ENCODE measurements at regions not wholly inside any gene's neighbourhood (a gene's known extent, or its start where the extent isn't known, plus 50 kb on each side); places are given as distances from the start of the nearest gene placed in this dataset.
"Not testable (repeated sequence)": the region's sequence is repeated elsewhere in the genome, so short reads cannot be mapped to it uniquely, and the experiment has no call there.

- no peak for DNase-seq
Measured at GRCh38 chr13:105838231-105838630, 697.2 kb downstream of the EFNB2 start.

GRCh38 chr13:105837295-105837694 is 698.2 kb downstream of the EFNB2 start:
- DNase-seq: not testable (repeated sequence)

GRCh38 chr13:105830821-105831220 is 704.6 kb downstream of the EFNB2 start:
- DNase-seq: no peak

- DNase-seq: peak in 1 of 3 experiments; percentile 13
Measured at GRCh38 chr13:105827111-105827809, 708.2 kb downstream of the EFNB2 start.

GRCh38 chr13:105825071-105825470 is 710.4 kb downstream of the EFNB2 start:
- no peak for DNase-seq

- DNase-seq: no peak
Measured at GRCh38 chr13:105821337-105821736, 714.1 kb downstream of the EFNB2 start.

- no peak for DNase-seq
Measured at GRCh38 chr13:105820415-105820814, 715.0 kb downstream of the EFNB2 start.

- no peak for DNase-seq
Measured at GRCh38 chr13:105817498-105817897, 718.0 kb downstream of the EFNB2 start.

- DNase-seq: peak; percentile 23 to 80 (median 42)
Measured at GRCh38 chr13:105816994-105817393, 718.5 kb downstream of the EFNB2 start.

- no peak for DNase-seq
Measured at GRCh38 chr13:105814902-105815250, 720.6 kb downstream of the EFNB2 start.

- DNase-seq: peak in 2 of 3 experiments; percentile 69 to 91
Measured at GRCh38 chr13:105814219-105814901, 721.1 kb downstream of the EFNB2 start.

- DNase-seq: no peak
Measured at GRCh38 chr13:105806628-105806920, 728.9 kb downstream of the EFNB2 start.

- DNase-seq: no peak
Measured at GRCh38 chr13:105805892-105806627, 729.4 kb downstream of the EFNB2 start.

- DNase-seq: no peak
Measured at GRCh38 chr13:105804561-105805190, 730.8 kb downstream of the EFNB2 start.

- no peak for DNase-seq
Measured at GRCh38 chr13:105799155-105799554, 736.3 kb downstream of the EFNB2 start.

GRCh38 chr13:105798541-105798940 is 736.9 kb downstream of the EFNB2 start:
- no peak for DNase-seq

GRCh38 chr13:105796081-105796480 is 739.4 kb downstream of the EFNB2 start:
- no peak for DNase-seq

GRCh38 chr13:105790923-105791322 is 744.5 kb downstream of the EFNB2 start:
- DNase-seq: no peak

GRCh38 chr13:105788530-105788929 is 746.9 kb downstream of the EFNB2 start:
- no peak for DNase-seq

GRCh38 chr13:105787632-105788031 is 747.8 kb downstream of the EFNB2 start:
- no peak for DNase-seq

GRCh38 chr13:105785436-105785835 is 750.0 kb downstream of the EFNB2 start:
- DNase-seq: no peak

GRCh38 chr13:105783261-105783660 is 752.2 kb downstream of the EFNB2 start:
- DNase-seq: no peak

- no peak for DNase-seq
Measured at GRCh38 chr13:105778196-105778595, 757.3 kb downstream of the EFNB2 start.

All from NCI-H1417 (cell line).